ENCODE measurements at regions not wholly inside any gene's neighbourhood (a gene's known extent, or its start where the extent isn't known, plus 50 kb on each side); places are given as distances from the start of the nearest gene placed in this dataset.

GRCh38 chr7:96838481-96838880, 128.8 kb upstream of the SEM1 start:
- TF ChIP-seq ZNF274 (IDR thresholded peaks at IDR 0.05; ENCODE audit: low read depth, low read length) (no peak), YY1 (IDR thresholded peaks at IDR 0.05; ENCODE audit: insufficient read depth, insufficient read length) (no peak), SUZ12 (IDR thresholded peaks at IDR 0.05; ENCODE audit: extremely low read depth, insufficient read depth, insufficient read length) (no peak)
